HepG2 (cell line): ENCODE measurements at regions not wholly inside any gene's neighbourhood (a gene's known extent, or its start where the extent isn't known, plus 50 kb on each side); places are given as distances from the start of the nearest gene placed in this dataset.

Source experiments
- ATAC-seq: fragments of 200-7000 bp; cut with Tn5 transposase; 3 replicates; pipeline ENCODE4 v1.9.1; 2020; ENCODE audit warnings: mild to moderate bottlenecking, moderate library complexity
- BruUV-seq: library from RNA; stranded (reverse); fragments of 400-500 nt; replicated peaks from 2 replicates; lab custom pipeline; 2021; lab: Mats Ljungman, UMichigan
- CTCF ChIA-PET: fragments of 300-600 bp; formaldehyde crosslinking; extraction: SDS; loops from one replicate; lab custom pipeline; 2021; ENCODE audit warnings: low total read pairs, inconsistent platforms, low intra/inter-chr PET ratio; lab: Yijun Ruan, JAX
- POLR2A ChIA-PET: fragments of 350-600 bp; sonication (Branson Sonifier 250); formaldehyde crosslinking; loops from one replicate; lab custom pipeline; 2020; ENCODE audit warnings: antibody characterized with exemption, inconsistent platforms; lab: Yijun Ruan, JAX
- DNase-seq: peaks from one replicate; pipeline ENCODE4 v3.0.0-alpha.2; 2015; ENCODE audit warnings: low spot score
- FAIRE-seq: peaks from 3 replicates; lab custom pipeline; 2011; peaks lifted over from hg19 to GRCh38; lab: Jason Lieb, UNC
- H2AFZ ChIP-seq: one replicate; pipeline ENCODE4 v1.6.1; 2011; ENCODE audit warnings: low read length, inconsistent platforms
- H3K27ac ChIP-seq: fragments of 300-600 bp; 3 replicates; pipeline ENCODE4 v1.8.0; 2011; ENCODE audit warnings: mixed run types, mild to moderate bottlenecking, mixed read lengths, low read length, inconsistent platforms; ENCODE audit not compliant: insufficient read depth; ENCODE audit errors: extremely low read length
- H3K27me3 ChIP-seq, 2 experiments: fragments of 200-600 bp in 1 of 2; 2 replicates in 1 of 2; 3 replicates in 1 of 2; pipeline versions ENCODE4 v1.6.0 to v1.8.0; 2011; ENCODE audit warnings: low read length in 2 of 2, mild to moderate bottlenecking in 2 of 2, moderate library complexity in 2 of 2, inconsistent platforms in 1 of 2; ENCODE audit not compliant: insufficient read depth in 2 of 2, control insufficient read depth in 1 of 2
- H3K36me3 ChIP-seq, 2 experiments: fragments of 200-600 bp in 1 of 2; replicated peaks in 1 of 2; 2 replicates in 1 of 2; 3 replicates in 1 of 2; pipeline versions ENCODE4 v1.5.1 to v1.8.0; 2011; ENCODE audit warnings: low read length in 2 of 2, inconsistent platforms in 1 of 2; ENCODE audit not compliant: insufficient read depth in 2 of 2, control insufficient read depth in 1 of 2
- H3K4me1 ChIP-seq: 2 replicates; pipeline ENCODE4 v1.5.1; 2012; ENCODE audit warnings: low read length, inconsistent platforms; ENCODE audit not compliant: insufficient read depth
- H3K4me2 ChIP-seq: 2 replicates; pipeline ENCODE4 v1.6.0; 2011; ENCODE audit warnings: low read depth, low read length, inconsistent platforms
- H3K4me3 ChIP-seq, 3 experiments: fragments of 200-600 bp in 1 of 3; sonication (generic), shearing (Covaris generic) in 1 of 3; replicated peaks in 1 of 3; 2 replicates each; pipeline ENCODE4 v1.5.1; 2011 to 2016; ENCODE audit warnings: low read length in 3 of 3, inconsistent platforms in 2 of 3, low read depth in 2 of 3, mild to moderate bottlenecking in 2 of 3, control low read depth in 1 of 3, mixed read lengths in 1 of 3; ENCODE audit not compliant: insufficient read depth in 1 of 3
- H3K79me2 ChIP-seq: one replicate; pipeline ENCODE4 v1.6.1; 2011; ENCODE audit warnings: low read length, inconsistent platforms; ENCODE audit not compliant: insufficient read depth
- H3K9ac ChIP-seq: 2 replicates; pipeline ENCODE4 v1.6.0; 2011; ENCODE audit warnings: mild to moderate bottlenecking, low read depth, low read length, inconsistent platforms; ENCODE audit not compliant: insufficient read depth
- H3K9me3 ChIP-seq: 2 replicates; pipeline ENCODE4 v1.5.1; 2012; ENCODE audit warnings: mild to moderate bottlenecking, low read length
- H4K20me1 ChIP-seq: 2 replicates; pipeline ENCODE4 v1.6.0; 2011; ENCODE audit warnings: inconsistent platforms, mild to moderate bottlenecking, low read length, moderate library complexity; ENCODE audit not compliant: insufficient read depth
- AGO2 ChIP-seq: fragments of 200-400 bp; formaldehyde crosslinking; optimal IDR thresholded peaks from 2 replicates; pipeline ENCODE3; 2017; ENCODE audit warnings: mild to moderate bottlenecking, low read depth, low read length, moderate library complexity
- ETV6 ChIP-seq: sonication (generic); formaldehyde crosslinking; conservative IDR thresholded peaks from 2 replicates; pipeline ENCODE4 v1.4.0; 2020; ENCODE audit warnings: missing genetic modification reagents
- HES4 ChIP-seq: sonication (generic); formaldehyde crosslinking; IDR thresholded peaks from 2 replicates; pipeline ENCODE4 v1.9.0; 2021; ENCODE audit warnings: mild to moderate bottlenecking, missing genetic modification reagents, borderline replicate concordance
- MIXL1 ChIP-seq: IDR thresholded peaks from 2 replicates; pipeline ENCODE4 v1.6.1; 2016
- SP5 ChIP-seq: IDR thresholded peaks from 2 replicates; pipeline ENCODE4 v1.6.1; 2016; ENCODE audit warnings: low read depth, borderline replicate concordance
- XRCC5 ChIP-seq: fragments of 200-400 bp; formaldehyde crosslinking; optimal IDR thresholded peaks from 2 replicates; pipeline ENCODE3; 2017; ENCODE audit warnings: mild to moderate bottlenecking, low read length
- ZBTB3 ChIP-seq: sonication (generic); formaldehyde crosslinking; IDR thresholded peaks from 2 replicates; pipeline ENCODE4 v1.4.0; 2020; ENCODE audit warnings: low read depth, mild to moderate bottlenecking, moderate library complexity, missing genetic modification reagents, borderline replicate concordance
- ZBTB44 ChIP-seq: sonication (generic); formaldehyde crosslinking; IDR thresholded peaks from 2 replicates; pipeline ENCODE4 v1.4.0; 2020; ENCODE audit warnings: missing genetic modification reagents
- ZNF230 ChIP-seq: sonication (generic); formaldehyde crosslinking; IDR thresholded peaks from 2 replicates; pipeline ENCODE4 v1.4.0; 2020; ENCODE audit warnings: mild to moderate bottlenecking, missing genetic modification reagents
- ZNF615 ChIP-seq: sonication (generic); formaldehyde crosslinking; IDR thresholded peaks from 2 replicates; pipeline ENCODE4 v1.5.0; 2020; ENCODE audit warnings: mild to moderate bottlenecking, missing genetic modification reagents, borderline replicate concordance
- WGBS: methylation state at CpG from one replicate; pipeline ENCODE4 v1.1.6; 2017; ENCODE audit warnings: low lambda C conversion rate; 5-methylcytosine and 5-hydroxymethylcytosine counted together
- in situ Hi-C: cut with HindIII; loops from 2 replicates; pipeline ENCODE4 v1.10.0; 2017; ENCODE audit warnings: low pct_unique_long_range_greater_than_20kb; ENCODE audit not compliant: extremely low pct_ligation_motif_present
- intact Hi-C: fragments of 100-400 bp; cut with micrococcal nuclease; formaldehyde crosslinking; loops from one replicate; pipeline ENCODE4 v1.10.0; 2022; ENCODE audit not compliant: unreplicated experiment

- WGBS = 0% methylated on average over 1 of the region's 1 CpG
- ATAC-seq (no peak), FAIRE-seq (no peak), DNase-seq (no peak)
- in situ Hi-C loops (no loop called here), intact Hi-C loops (no loop called here)
- no TSS peak for BruUV-seq
- CTCF ChIA-PET = no interaction called here
- Histone ChIP-seq H4K20me1 (no peaks in the 10 kb centered on the region), H3K4me2 (no peak overlapping the region), H2AFZ (no peak overlapping the region), H3K4me1 (no peaks in the 10 kb centered on the region), H3K27ac (no peak overlapping the region), H3K27me3 (no peaks in the 10 kb centered on the region; a peak in 2 of 5 replicates), H3K4me3 (no peak overlapping the region), H3K9me3 (no peaks in the 10 kb centered on the region), H3K79me2 (no peaks in the 10 kb centered on the region), H3K36me3 (no peaks in the 10 kb centered on the region), H3K9ac (no peak overlapping the region)
- TF ChIP-seq MIXL1 (CRISPR knock-in tag) = no peak
- TF ChIP-seq ZBTB44 (CRISPR knock-in tag) = no peak
- TF ChIP-seq ETV6 = no peak
- no peak for TF ChIP-seq ZNF615
- TF ChIP-seq XRCC5 = no peak
- no peak for TF ChIP-seq SP5 (CRISPR knock-in tag)
- no peak for TF ChIP-seq HES4 (CRISPR knock-in tag)
- TF ChIP-seq AGO2 = no peak
- no peak for TF ChIP-seq ZNF230 (CRISPR knock-in tag)
- TF ChIP-seq ZBTB3 = no peak
- POLR2A ChIA-PET = no interaction called here
Observed at GRCh38 chr12:25723336-25723735, 170.3 kb upstream of the LMNTD1 start.
